ENCODE measurements at regions not wholly inside any gene's neighbourhood (a gene's known extent, or its start where the extent isn't known, plus 50 kb on each side); places are given as distances from the start of the nearest gene placed in this dataset.

GRCh38 chr6:152909241-152909640, 73.6 kb downstream of the FBXO5 start:
- DNase-seq: no peak

- DNase-seq: no peak
Observed at GRCh38 chr6:152916035-152916434, 66.8 kb downstream of the FBXO5 start.

GRCh38 chr6:152918991-152919390, 63.9 kb downstream of the FBXO5 start:
- DNase-seq: no peak

GRCh38 chr6:152920016-152920415, 62.8 kb downstream of the FBXO5 start:
- DNase-seq: no peak

All from CD4-positive, alpha-beta T cell treated with Interleukin-1 beta for 1 hour (primary cell).